GM13976 (cell line): ENCODE measurements at regions not wholly inside any gene's neighbourhood (a gene's known extent, or its start where the extent isn't known, plus 50 kb on each side); places are given as distances from the start of the nearest gene placed in this dataset.

Experiments used
- DNase-seq: peaks from one replicate; pipeline ENCODE4 v3.0.0; 2012; ENCODE audit warnings: low spot score
- in situ Hi-C: fragments of 300-500 bp; cut with MboI; formaldehyde crosslinking; loops from one replicate; pipeline ENCODE4 v1.12.0; 2022; ENCODE audit warnings: low sequenced_read_pairs, mixed read lengths, inconsistent platforms; ENCODE audit not compliant: unreplicated experiment
- TF ChIP-seq, protein P1 (sequence below): IDR thresholded peaks from 2 replicates; pipeline ENCODE4 v1.5.1; 2012; ENCODE audit warnings: borderline replicate concordance, mild to moderate bottlenecking; ENCODE audit not compliant: insufficient read depth; ENCODE audit errors: extremely low read depth, missing control alignments, control extremely low read depth

DNA sequence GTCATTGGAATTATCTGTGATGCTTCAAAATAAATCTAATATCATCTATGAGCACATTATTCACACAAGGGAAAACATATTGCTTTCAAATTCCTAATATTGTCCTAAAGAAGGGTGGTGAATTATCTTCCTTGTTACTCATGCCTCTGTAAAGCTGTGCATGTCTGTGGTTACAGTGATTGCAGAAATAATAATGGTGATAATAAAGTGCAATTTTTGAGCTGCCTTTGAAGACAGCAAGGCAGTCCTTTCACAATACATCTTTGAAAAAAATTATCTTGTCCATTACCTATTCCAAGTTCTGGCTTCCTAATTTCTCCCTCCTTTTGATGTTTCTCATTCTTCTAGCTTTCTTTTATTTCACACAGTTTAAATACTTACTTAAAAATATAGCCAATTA, 442.1 kb upstream of the EYS start:
- TF ChIP-seq, protein P1, sequence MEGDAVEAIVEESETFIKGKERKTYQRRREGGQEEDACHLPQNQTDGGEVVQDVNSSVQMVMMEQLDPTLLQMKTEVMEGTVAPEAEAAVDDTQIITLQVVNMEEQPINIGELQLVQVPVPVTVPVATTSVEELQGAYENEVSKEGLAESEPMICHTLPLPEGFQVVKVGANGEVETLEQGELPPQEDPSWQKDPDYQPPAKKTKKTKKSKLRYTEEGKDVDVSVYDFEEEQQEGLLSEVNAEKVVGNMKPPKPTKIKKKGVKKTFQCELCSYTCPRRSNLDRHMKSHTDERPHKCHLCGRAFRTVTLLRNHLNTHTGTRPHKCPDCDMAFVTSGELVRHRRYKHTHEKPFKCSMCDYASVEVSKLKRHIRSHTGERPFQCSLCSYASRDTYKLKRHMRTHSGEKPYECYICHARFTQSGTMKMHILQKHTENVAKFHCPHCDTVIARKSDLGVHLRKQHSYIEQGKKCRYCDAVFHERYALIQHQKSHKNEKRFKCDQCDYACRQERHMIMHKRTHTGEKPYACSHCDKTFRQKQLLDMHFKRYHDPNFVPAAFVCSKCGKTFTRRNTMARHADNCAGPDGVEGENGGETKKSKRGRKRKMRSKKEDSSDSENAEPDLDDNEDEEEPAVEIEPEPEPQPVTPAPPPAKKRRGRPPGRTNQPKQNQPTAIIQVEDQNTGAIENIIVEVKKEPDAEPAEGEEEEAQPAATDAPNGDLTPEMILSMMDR: no peak
- in situ Hi-C loops: no loop called here
- DNase-seq: no peak

DNA sequence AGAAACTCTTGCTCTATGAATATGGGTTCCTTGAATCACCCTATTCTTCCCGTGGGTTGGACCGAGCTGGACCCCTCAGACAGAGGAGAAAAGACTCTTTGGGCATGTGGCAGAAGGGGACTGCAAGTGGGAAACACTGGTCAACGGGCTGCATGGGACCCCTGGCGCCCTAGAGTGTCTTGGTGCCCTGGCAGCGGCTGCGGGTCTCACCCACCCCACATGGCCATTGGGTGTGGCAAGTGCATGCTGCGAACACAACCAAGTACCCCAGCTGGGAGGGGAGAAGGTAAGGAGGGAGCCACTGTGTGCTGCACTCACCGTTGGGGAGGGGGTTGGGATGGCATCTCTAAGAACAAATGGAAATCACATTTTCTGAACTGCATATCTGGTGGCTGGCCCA, 438.8 kb upstream of the EYS start:
- in situ Hi-C loops: no loop called here
- TF ChIP-seq, protein P1: no peak
- DNase-seq: no peak

DNA sequence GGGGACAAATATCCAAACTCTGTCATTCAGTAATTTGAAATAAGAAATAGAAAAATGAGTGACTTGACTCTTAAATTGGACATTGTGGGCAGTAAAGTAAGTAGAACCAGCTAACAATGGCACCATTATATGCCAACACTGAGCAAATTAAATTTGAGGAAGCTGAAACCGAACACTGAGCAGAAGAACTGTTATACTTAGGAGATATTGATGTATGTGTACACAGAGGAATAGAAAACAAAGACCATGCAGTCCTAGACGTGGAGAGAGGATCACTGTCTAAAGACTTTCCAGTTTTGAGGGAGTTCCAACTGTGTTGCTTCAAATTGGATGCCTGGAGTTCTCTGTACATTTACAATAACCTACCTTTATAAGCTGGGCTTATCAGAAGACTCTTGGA, 427.0 kb upstream of the EYS start:
- no peak for DNase-seq
- in situ Hi-C loops: no loop called here
- TF ChIP-seq, protein P1: no peak

GRCh38 chr6:66128656-66129055, 421.6 kb upstream of the EYS start:
- in situ Hi-C loops: no loop called here
- TF ChIP-seq, protein P1: no peak
- no peak for DNase-seq

GRCh38 chr6:66128243-66128642, 421.2 kb upstream of the EYS start:
- DNase-seq: no peak
- TF ChIP-seq, protein P1: no peak

GRCh38 chr6:66127061-66127460, 420.0 kb upstream of the EYS start:
- TF ChIP-seq, protein P1: no peak
- in situ Hi-C loops: no loop called here
- no peak for DNase-seq

More at GRCh38 chr6:66128243-66128642, 421.2 kb upstream of the EYS start:
- in situ Hi-C loops: no loop called here

- in situ Hi-C loops: no loop called here
Measured at GRCh38 chr6:66126358-66126757, 419.3 kb upstream of the EYS start.

More at GRCh38 chr6:66126358-66126757, 419.3 kb upstream of the EYS start:
- TF ChIP-seq, protein P1: no peak
- DNase-seq: no peak
